Astrocyte (in vitro differentiated cells and primary cell): ENCODE measurements at regions not wholly inside any gene's neighbourhood (a gene's known extent, or its start where the extent isn't known, plus 50 kb on each side); places are given as distances from the start of the nearest gene placed in this dataset.

Source experiments
- EZH2 ChIP-seq: IDR thresholded peaks from 2 replicates; pipeline ENCODE4 v1.6.1; 2012; ENCODE audit warnings: mild to moderate bottlenecking, low read length, inconsistent platforms; ENCODE audit not compliant: insufficient read depth
- TF ChIP-seq, protein P1 (sequence below): IDR thresholded peaks from 2 replicates; pipeline ENCODE4 v1.5.1; 2011; ENCODE audit warnings: low read depth, mild to moderate bottlenecking, inconsistent platforms, low read length, moderate library complexity; ENCODE audit not compliant: insufficient read depth

GRCh38 chr2:10981451-10981850 is 69.7 kb downstream of the KCNF1 start:
- TF ChIP-seq, protein P1, sequence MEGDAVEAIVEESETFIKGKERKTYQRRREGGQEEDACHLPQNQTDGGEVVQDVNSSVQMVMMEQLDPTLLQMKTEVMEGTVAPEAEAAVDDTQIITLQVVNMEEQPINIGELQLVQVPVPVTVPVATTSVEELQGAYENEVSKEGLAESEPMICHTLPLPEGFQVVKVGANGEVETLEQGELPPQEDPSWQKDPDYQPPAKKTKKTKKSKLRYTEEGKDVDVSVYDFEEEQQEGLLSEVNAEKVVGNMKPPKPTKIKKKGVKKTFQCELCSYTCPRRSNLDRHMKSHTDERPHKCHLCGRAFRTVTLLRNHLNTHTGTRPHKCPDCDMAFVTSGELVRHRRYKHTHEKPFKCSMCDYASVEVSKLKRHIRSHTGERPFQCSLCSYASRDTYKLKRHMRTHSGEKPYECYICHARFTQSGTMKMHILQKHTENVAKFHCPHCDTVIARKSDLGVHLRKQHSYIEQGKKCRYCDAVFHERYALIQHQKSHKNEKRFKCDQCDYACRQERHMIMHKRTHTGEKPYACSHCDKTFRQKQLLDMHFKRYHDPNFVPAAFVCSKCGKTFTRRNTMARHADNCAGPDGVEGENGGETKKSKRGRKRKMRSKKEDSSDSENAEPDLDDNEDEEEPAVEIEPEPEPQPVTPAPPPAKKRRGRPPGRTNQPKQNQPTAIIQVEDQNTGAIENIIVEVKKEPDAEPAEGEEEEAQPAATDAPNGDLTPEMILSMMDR: no peak
- no peak for TF ChIP-seq EZH2
